ENCODE measurements at regions not wholly inside any gene's neighbourhood (a gene's known extent, or its start where the extent isn't known, plus 50 kb on each side); places are given as distances from the start of the nearest gene placed in this dataset.

DNA sequence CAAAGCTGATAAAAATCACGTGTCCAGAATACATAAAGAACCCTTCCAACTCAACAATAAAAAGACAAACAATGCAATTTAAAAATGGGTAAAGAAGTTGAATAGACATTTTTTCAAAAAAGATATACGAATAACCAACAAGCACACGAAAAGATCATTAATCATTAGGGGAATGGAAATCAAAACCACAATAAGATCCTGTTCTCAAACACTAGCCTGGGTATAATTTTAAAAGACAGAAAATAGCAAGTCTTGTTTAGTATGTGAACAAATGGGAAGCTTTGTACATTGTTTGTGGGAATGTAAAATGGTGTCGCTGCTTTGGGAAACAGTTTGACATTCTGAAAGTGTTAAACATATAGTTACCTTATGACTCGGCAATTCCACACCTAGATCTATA is 86.3 kb upstream of the LMNTD1 start:
- TF ChIP-seq, protein P1, sequence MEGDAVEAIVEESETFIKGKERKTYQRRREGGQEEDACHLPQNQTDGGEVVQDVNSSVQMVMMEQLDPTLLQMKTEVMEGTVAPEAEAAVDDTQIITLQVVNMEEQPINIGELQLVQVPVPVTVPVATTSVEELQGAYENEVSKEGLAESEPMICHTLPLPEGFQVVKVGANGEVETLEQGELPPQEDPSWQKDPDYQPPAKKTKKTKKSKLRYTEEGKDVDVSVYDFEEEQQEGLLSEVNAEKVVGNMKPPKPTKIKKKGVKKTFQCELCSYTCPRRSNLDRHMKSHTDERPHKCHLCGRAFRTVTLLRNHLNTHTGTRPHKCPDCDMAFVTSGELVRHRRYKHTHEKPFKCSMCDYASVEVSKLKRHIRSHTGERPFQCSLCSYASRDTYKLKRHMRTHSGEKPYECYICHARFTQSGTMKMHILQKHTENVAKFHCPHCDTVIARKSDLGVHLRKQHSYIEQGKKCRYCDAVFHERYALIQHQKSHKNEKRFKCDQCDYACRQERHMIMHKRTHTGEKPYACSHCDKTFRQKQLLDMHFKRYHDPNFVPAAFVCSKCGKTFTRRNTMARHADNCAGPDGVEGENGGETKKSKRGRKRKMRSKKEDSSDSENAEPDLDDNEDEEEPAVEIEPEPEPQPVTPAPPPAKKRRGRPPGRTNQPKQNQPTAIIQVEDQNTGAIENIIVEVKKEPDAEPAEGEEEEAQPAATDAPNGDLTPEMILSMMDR (conservative IDR thresholded peaks at IDR 0.05 in 1 of 2, IDR thresholded peaks at IDR 0.05 in 1 of 2; ENCODE audit: low read depth in 1 of 2, low read length in 2 of 2), result no peak
- no peak for TF ChIP-seq EZH2 (IDR thresholded peaks at IDR 0.05; ENCODE audit: low read length, missing control alignments)

Data from fibroblast of lung (primary cell).